Uterus (tissue), 2 donors: ENCODE measurements at regions not wholly inside any gene's neighbourhood (a gene's known extent, or its start where the extent isn't known, plus 50 kb on each side); places are given as distances from the start of the nearest gene placed in this dataset.
A peak's percentile ranks its signal among the peaks of the same experiment; 100 is the strongest.

ENCODE experiments used
- CTCF ChIP-seq, 4 experiments: fragments of 200-600 bp in 2 of 4; fragments of 450-650 bp in 2 of 4; sonication (generic) in 2 of 4; IDR thresholded peaks; one replicate each; pipeline ENCODE4 v1.5.1; 2016 to 2019; ENCODE audit warnings: antibody characterized with exemption in 4 of 4, mild to moderate bottlenecking in 2 of 4, moderate library complexity in 1 of 4
- POLR2A ChIP-seq, 2 donors: fragments of 450-650 bp; IDR thresholded peaks; one replicate each; pipeline ENCODE4 v1.6.1; 2016; ENCODE audit warnings: antibody characterized with exemption in 2 of 2, mild to moderate bottlenecking in 1 of 2, moderate library complexity in 1 of 2

- peak in 1 of 2 donors; percentile 8 for TF ChIP-seq POLR2A (IDR thresholded peaks at IDR 0.05)
- no peak for TF ChIP-seq CTCF (IDR thresholded peaks at IDR 0.05)
These were observed 124.2 kb upstream of the ZNF516 start for GRCh38 chr18:76619261-76619620.
